Natural killer cell (primary cell): ENCODE measurements at regions not wholly inside any gene's neighbourhood (a gene's known extent, or its start where the extent isn't known, plus 50 kb on each side); places are given as distances from the start of the nearest gene placed in this dataset.

Source experiments
- ATAC-seq, 3 donors: fragments of 150-1000 bp in 2 of 3; fragments of 200-7000 bp in 1 of 3; cut with Tn5 transposase; 1 replicate in 1 of 3; 2 replicates in 2 of 3; pipeline ENCODE4 v1.10.0; 2021; ENCODE audit warnings: mild to moderate bottlenecking in 2 of 3, moderate library complexity in 2 of 3
- DNase-seq, 2 donors: peaks; one replicate each; pipeline versions ENCODE4 v3.0.0 to v3.0.0-alpha.2; 2013 to 2021; ENCODE audit warnings: mixed read lengths in 1 of 2
- H3K27ac ChIP-seq: one replicate; pipeline ENCODE4 v1.5.1; 2013; ENCODE audit warnings: mild to moderate bottlenecking, low read length
- H3K27me3 ChIP-seq: one replicate; pipeline ENCODE4 v1.6.1; 2013; ENCODE audit warnings: low read length; ENCODE audit not compliant: control insufficient read depth, insufficient read depth
- H3K36me3 ChIP-seq: one replicate; pipeline ENCODE4 v1.6.1; 2013; ENCODE audit warnings: low read length; ENCODE audit not compliant: control insufficient read depth, insufficient read depth
- H3K4me1 ChIP-seq: one replicate; pipeline ENCODE4 v1.6.1; 2013; ENCODE audit warnings: low read length; ENCODE audit not compliant: control insufficient read depth, insufficient read depth
- H3K4me3 ChIP-seq: one replicate; pipeline ENCODE4 v1.5.1; 2013; ENCODE audit warnings: low read length
- H3K9me3 ChIP-seq: one replicate; pipeline ENCODE4 v1.6.1; 2013; ENCODE audit warnings: low read length; ENCODE audit not compliant: control insufficient read depth, insufficient read depth
- H3K27ac Mint-ChIP-seq, 2 donors: one replicate each; pipeline ENCODE4 v1.8.0; 2022; ENCODE audit warnings: mild to moderate bottlenecking in 2 of 2, mixed read lengths in 2 of 2, moderate library complexity in 1 of 2
- H3K27me3 Mint-ChIP-seq, 2 donors: one replicate each; pipeline ENCODE4 v1.8.0; 2022; ENCODE audit warnings: low read depth in 2 of 2, mixed read lengths in 2 of 2
- H3K36me3 Mint-ChIP-seq: one replicate; pipeline ENCODE4 v1.8.0; 2022; ENCODE audit warnings: mixed read lengths
- H3K4me1 Mint-ChIP-seq, 2 donors: one replicate each; pipeline ENCODE4 v1.8.0; 2022; ENCODE audit warnings: mixed read lengths in 2 of 2
- H3K4me3 Mint-ChIP-seq: one replicate; pipeline ENCODE4 v1.8.0; 2022; ENCODE audit warnings: mild to moderate bottlenecking, moderate library complexity, mixed read lengths
- H3K9me3 Mint-ChIP-seq, 2 donors: one replicate each; pipeline ENCODE4 v1.8.0; 2022; ENCODE audit warnings: mixed read lengths in 2 of 2
- WGBS: methylation state at CpG from one replicate; pipeline ENCODE4 v1.1.7; 2013; ENCODE audit warnings: missing lambda C conversion rate; ENCODE audit not compliant: insufficient coverage; 5-methylcytosine and 5-hydroxymethylcytosine counted together
- intact Hi-C: fragments of 100-400 bp; cut with micrococcal nuclease; formaldehyde crosslinking; loops from one replicate; pipeline ENCODE4 v1.14.2; 2022
- TF ChIP-seq, protein P1 (sequence below): fragments of 200-600 bp; IDR thresholded peaks from one replicate; pipeline ENCODE4 v1.8.0; 2022; ENCODE audit warnings: antibody characterized with exemption

GRCh38 chr13:84653915-84654534 lies 771.8 kb upstream of the SLITRK1 start:
- Mint-ChIP-seq H3K4me1 (no peaks in the 10 kb centered on the region), H3K27ac (no peak overlapping the region), H3K36me3 (no peaks in the 10 kb centered on the region), H3K4me3 (no peak overlapping the region), H3K27me3 (no peaks in the 10 kb centered on the region), H3K9me3 (peaks cover 0 to 11% of the 10 kb centered on the region in 2 donors)
- DNase-seq (no peak), ATAC-seq (no peak)
- H3K9me3 ChIP-seq, result no peaks in the 10 kb centered on the region
- H3K27me3 ChIP-seq, result no peaks in the 10 kb centered on the region
- no peak overlapping the region for H3K4me3 ChIP-seq
- TF ChIP-seq, protein P1, sequence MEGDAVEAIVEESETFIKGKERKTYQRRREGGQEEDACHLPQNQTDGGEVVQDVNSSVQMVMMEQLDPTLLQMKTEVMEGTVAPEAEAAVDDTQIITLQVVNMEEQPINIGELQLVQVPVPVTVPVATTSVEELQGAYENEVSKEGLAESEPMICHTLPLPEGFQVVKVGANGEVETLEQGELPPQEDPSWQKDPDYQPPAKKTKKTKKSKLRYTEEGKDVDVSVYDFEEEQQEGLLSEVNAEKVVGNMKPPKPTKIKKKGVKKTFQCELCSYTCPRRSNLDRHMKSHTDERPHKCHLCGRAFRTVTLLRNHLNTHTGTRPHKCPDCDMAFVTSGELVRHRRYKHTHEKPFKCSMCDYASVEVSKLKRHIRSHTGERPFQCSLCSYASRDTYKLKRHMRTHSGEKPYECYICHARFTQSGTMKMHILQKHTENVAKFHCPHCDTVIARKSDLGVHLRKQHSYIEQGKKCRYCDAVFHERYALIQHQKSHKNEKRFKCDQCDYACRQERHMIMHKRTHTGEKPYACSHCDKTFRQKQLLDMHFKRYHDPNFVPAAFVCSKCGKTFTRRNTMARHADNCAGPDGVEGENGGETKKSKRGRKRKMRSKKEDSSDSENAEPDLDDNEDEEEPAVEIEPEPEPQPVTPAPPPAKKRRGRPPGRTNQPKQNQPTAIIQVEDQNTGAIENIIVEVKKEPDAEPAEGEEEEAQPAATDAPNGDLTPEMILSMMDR, result no peak
- 79% methylated on average over 2 of the region's 3 CpGs for WGBS
- intact Hi-C loops, result no loop called here
- H3K27ac ChIP-seq, result no peak overlapping the region
- no peaks in the 10 kb centered on the region for H3K36me3 ChIP-seq
- H3K4me1 ChIP-seq, result no peaks in the 10 kb centered on the region

DNA sequence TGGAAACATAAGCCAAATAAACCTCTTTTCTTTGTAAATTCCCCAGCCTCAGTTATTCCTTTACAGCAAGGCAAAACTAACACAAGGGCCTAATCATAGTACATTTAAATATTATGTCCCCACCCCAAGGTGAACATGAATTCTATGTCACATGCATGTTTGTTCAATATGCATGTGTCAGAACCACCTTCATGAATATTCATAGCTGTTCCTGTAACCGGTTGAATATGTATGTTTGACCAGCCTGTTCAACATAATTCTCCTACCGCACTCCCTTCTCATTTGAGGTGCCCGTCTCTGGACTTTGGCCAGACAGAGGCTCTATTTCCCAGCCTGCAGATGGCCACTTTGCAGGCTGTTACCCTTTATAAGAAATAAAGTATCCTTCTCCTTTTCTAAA lies 769.4 kb upstream of the SLITRK1 start:
- Mint-ChIP-seq H3K4me3 (no peak overlapping the region), H3K27ac (no peak overlapping the region), H3K4me1 (no peaks in the 10 kb centered on the region), H3K27me3 (no peaks in the 10 kb centered on the region), H3K9me3 (peaks cover 0 to 9% of the 10 kb centered on the region in 2 donors), H3K36me3 (no peaks in the 10 kb centered on the region)
- 98% methylated on average over 3 of the region's 3 CpGs for WGBS
- TF ChIP-seq, protein P1, result no peak
- DNase-seq, result no peak
- Histone ChIP-seq H3K27ac (no peak overlapping the region), H3K4me1 (no peaks in the 10 kb centered on the region), H3K4me3 (no peak overlapping the region), H3K27me3 (no peaks in the 10 kb centered on the region), H3K36me3 (no peaks in the 10 kb centered on the region), H3K9me3 (no peaks in the 10 kb centered on the region)
- intact Hi-C loops, result no loop called here
- no peak for ATAC-seq

GRCh38 chr13:84651288-84651687 lies 769.0 kb upstream of the SLITRK1 start:
- Mint-ChIP-seq H3K4me1 (no peaks in the 10 kb centered on the region), H3K9me3 (peaks cover 0 to 9% of the 10 kb centered on the region in 2 donors), H3K36me3 (no peaks in the 10 kb centered on the region), H3K27ac (no peak overlapping the region), H3K4me3 (no peak overlapping the region), H3K27me3 (no peaks in the 10 kb centered on the region)
- H3K27me3 ChIP-seq, result no peaks in the 10 kb centered on the region
- no peak overlapping the region for H3K4me3 ChIP-seq
- no peak for DNase-seq
- TF ChIP-seq, protein P1, result no peak
- no peak overlapping the region for H3K27ac ChIP-seq
- ATAC-seq, result no peak
- H3K36me3 ChIP-seq, result no peaks in the 10 kb centered on the region
- H3K9me3 ChIP-seq, result no peaks in the 10 kb centered on the region
- H3K4me1 ChIP-seq, result no peaks in the 10 kb centered on the region
- 90% methylated on average over 5 of the region's 5 CpGs for WGBS
- intact Hi-C loops, result no loop called here

DNA sequence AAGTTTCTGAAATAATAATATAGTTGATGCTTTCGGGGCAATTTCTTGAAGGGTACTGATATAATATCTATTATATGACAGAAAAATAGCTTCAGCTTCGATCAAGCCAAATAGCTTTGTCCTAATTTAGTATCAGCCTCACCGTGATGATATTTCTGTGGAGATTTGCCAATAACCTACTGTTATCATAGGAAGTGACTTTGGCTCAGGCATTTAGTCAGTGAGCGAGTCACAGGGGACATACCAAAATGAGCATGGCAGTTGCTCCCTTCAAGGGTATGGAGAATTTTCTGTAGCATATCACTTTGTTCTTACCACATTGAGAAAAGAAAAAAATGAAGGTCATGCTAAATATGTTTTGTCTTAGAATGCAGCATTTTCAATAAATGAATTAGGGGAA lies 767.6 kb upstream of the SLITRK1 start:
- no peak overlapping the region for H3K27ac ChIP-seq
- Mint-ChIP-seq H3K36me3 (no peaks in the 10 kb centered on the region), H3K27me3 (no peaks in the 10 kb centered on the region), H3K9me3 (peaks cover 0 to 6% of the 10 kb centered on the region in 2 donors), H3K4me1 (no peaks in the 10 kb centered on the region), H3K4me3 (no peak overlapping the region), H3K27ac (no peak overlapping the region)
- no peaks in the 10 kb centered on the region for H3K4me1 ChIP-seq
- no peak overlapping the region for H3K4me3 ChIP-seq
- H3K27me3 ChIP-seq, result no peaks in the 10 kb centered on the region
- TF ChIP-seq, protein P1, result no peak
- no peaks in the 10 kb centered on the region for H3K9me3 ChIP-seq
- ATAC-seq (no peak), DNase-seq (no peak)
- H3K36me3 ChIP-seq, result no peaks in the 10 kb centered on the region
- intact Hi-C loops, result no loop called here
- 45% methylated on average over 3 of the region's 4 CpGs for WGBS
